IMR-90 (cell line): ENCODE measurements at regions not wholly inside any gene's neighbourhood (a gene's known extent, or its start where the extent isn't known, plus 50 kb on each side); places are given as distances from the start of the nearest gene placed in this dataset.

Experiments used
- ATAC-seq: fragments of 200-7000 bp; cut with Tn5 transposase; 2 replicates; pipeline ENCODE4 v1.9.1; 2020; ENCODE audit warnings: low read depth, mild to moderate bottlenecking, moderate library complexity
- BruUV-seq: library from RNA; stranded (reverse); fragments of 400-500 nt; replicated peaks from 2 replicates; lab custom pipeline; 2021; lab: Mats Ljungman, UMichigan
- CTCF ChIA-PET: fragments of 300-600 bp; formaldehyde crosslinking; extraction: SDS; loops from one replicate; lab custom pipeline; 2021; ENCODE audit warnings: antibody characterized with exemption; lab: Yijun Ruan, JAX
- POLR2A ChIA-PET: fragments of 300-600 bp; sonication (Branson Sonifier 250); formaldehyde crosslinking; loops from one replicate; lab custom pipeline; 2022; ENCODE audit warnings: antibody characterized with exemption; ENCODE audit not compliant: unreplicated experiment; lab: Charles Lee
- DNase-seq: peaks from one replicate; pipeline ENCODE4 v3.0.0; 2013
- H2AFZ ChIP-seq: replicated peaks from 2 replicates; pipeline ENCODE3; 2013; ENCODE audit warnings: low read length, mild to moderate bottlenecking; ENCODE audit not compliant: poor library complexity
- H2AK5ac ChIP-seq: 2 replicates; pipeline ENCODE4 v1.6.1; 2013; ENCODE audit warnings: low read depth, low read length, inconsistent platforms
- H2AK9ac ChIP-seq: replicated peaks from 2 replicates; pipeline ENCODE3; 2013; ENCODE audit warnings: mild to moderate bottlenecking, low read depth, low read length, moderate library complexity; ENCODE audit not compliant: poor library complexity
- H2BK120ac ChIP-seq: 2 replicates; pipeline ENCODE4 v1.6.1; 2013; ENCODE audit warnings: low read depth, low read length, inconsistent platforms
- H2BK15ac ChIP-seq: 3 replicates; pipeline ENCODE4 v1.6.1; 2013; ENCODE audit warnings: low read depth, low read length, inconsistent platforms
- H2BK20ac ChIP-seq: 2 replicates; pipeline ENCODE4 v1.6.1; 2013; ENCODE audit warnings: low read depth, mild to moderate bottlenecking, inconsistent platforms, low read length, moderate library complexity
- H2BK5ac ChIP-seq: 2 replicates; pipeline ENCODE4 v1.6.1; 2013; ENCODE audit warnings: mild to moderate bottlenecking, low read depth, low read length, inconsistent platforms; ENCODE audit not compliant: poor library complexity, severe bottlenecking
- H3K14ac ChIP-seq: replicated peaks from 2 replicates; pipeline ENCODE4 v1.6.1; 2013; ENCODE audit warnings: low read depth, low read length, inconsistent platforms
- H3K18ac ChIP-seq: 2 replicates; pipeline ENCODE4 v1.6.1; 2013; ENCODE audit warnings: low read depth, low read length, control low read depth
- H3K23ac ChIP-seq: 2 replicates; pipeline ENCODE4 v1.6.1; 2013; ENCODE audit warnings: low read depth, low read length, inconsistent platforms
- H3K27ac ChIP-seq: 2 replicates; pipeline ENCODE4 v1.5.1; 2013; ENCODE audit warnings: mild to moderate bottlenecking, control low read depth, low read length; ENCODE audit not compliant: insufficient read depth
- H3K27me3 ChIP-seq: 2 replicates; pipeline ENCODE4 v1.6.1; 2013; ENCODE audit warnings: low read length; ENCODE audit not compliant: control insufficient read depth, insufficient read depth
- H3K36me3 ChIP-seq: 2 replicates; pipeline ENCODE4 v1.6.1; 2013; ENCODE audit warnings: low read length, mixed read lengths; ENCODE audit not compliant: control insufficient read depth, insufficient read depth
- H3K4ac ChIP-seq: 2 replicates; pipeline ENCODE4 v1.6.1; 2013; ENCODE audit warnings: low read depth, low read length, inconsistent platforms
- H3K4me1 ChIP-seq: 2 replicates; pipeline ENCODE4 v1.6.1; 2013; ENCODE audit warnings: low read length, mixed read lengths; ENCODE audit not compliant: control insufficient read depth, insufficient read depth
- H3K4me2 ChIP-seq: 2 replicates; pipeline ENCODE4 v1.6.1; 2013; ENCODE audit warnings: low read depth, mild to moderate bottlenecking, control low read depth, low read length, moderate library complexity
- H3K4me3 ChIP-seq: 2 replicates; pipeline ENCODE4 v1.5.1; 2013; ENCODE audit warnings: low read depth, mild to moderate bottlenecking, control low read depth, low read length, moderate library complexity; ENCODE audit not compliant: insufficient read depth
- H3K56ac ChIP-seq: 2 replicates; pipeline ENCODE4 v1.6.1; 2013; ENCODE audit warnings: low read length, inconsistent platforms; ENCODE audit not compliant: insufficient read depth; ENCODE audit errors: extremely low read depth
- H3K79me1 ChIP-seq, 2 experiments: 2 replicates each; pipeline ENCODE4 v1.6.1; 2013; ENCODE audit warnings: low read length in 2 of 2, inconsistent platforms in 1 of 2, low read depth in 1 of 2
- H3K9ac ChIP-seq: 2 replicates; pipeline ENCODE4 v1.6.1; 2013; ENCODE audit warnings: low read depth, low read length, control low read depth
- H3K9me1 ChIP-seq: 2 replicates; pipeline ENCODE4 v1.6.1; 2013; ENCODE audit warnings: low read length, inconsistent platforms; ENCODE audit not compliant: insufficient read depth
- H3K9me3 ChIP-seq: 2 replicates; pipeline ENCODE4 v1.6.1; 2013; ENCODE audit warnings: low read length; ENCODE audit not compliant: control insufficient read depth, insufficient read depth
- H4K20me1 ChIP-seq: 2 replicates; pipeline ENCODE4 v1.6.1; 2013; ENCODE audit warnings: low read length, inconsistent platforms; ENCODE audit not compliant: insufficient read depth
- H4K5ac ChIP-seq: 2 replicates; pipeline ENCODE4 v1.6.1; 2013; ENCODE audit warnings: mild to moderate bottlenecking, low read depth, low read length, control low read depth
- H4K8ac ChIP-seq, 2 experiments: 2 replicates each; pipeline ENCODE4 v1.6.1; 2013; ENCODE audit warnings: low read depth in 2 of 2, low read length in 2 of 2, control low read depth in 1 of 2, inconsistent platforms in 1 of 2
- H4K91ac ChIP-seq: 2 replicates; pipeline ENCODE4 v1.6.1; 2013; ENCODE audit warnings: low read depth, low read length, inconsistent platforms; ENCODE audit not compliant: insufficient read depth
- BHLHE40 ChIP-seq: fragments of 150-350 bp; IDR thresholded peaks from 2 replicates; pipeline ENCODE4 v1.6.1; 2016; ENCODE audit warnings: mild to moderate bottlenecking, low read depth, low read length
- ELK1 ChIP-seq: fragments of 150-350 bp; IDR thresholded peaks from 2 replicates; pipeline ENCODE4 v1.6.1; 2016; ENCODE audit warnings: low read depth, mild to moderate bottlenecking, low read length, moderate library complexity, borderline replicate concordance
- FOS ChIP-seq: fragments of 150-350 bp; IDR thresholded peaks from 2 replicates; pipeline ENCODE4 v1.6.1; 2016; ENCODE audit warnings: low read depth, low read length
- MAFK ChIP-seq: IDR thresholded peaks from 2 replicates; pipeline ENCODE4 v1.6.1; 2012; ENCODE audit warnings: low read depth, low read length, improper control_type of control experiment
- MAZ ChIP-seq: IDR thresholded peaks from 2 replicates; pipeline ENCODE4 v1.6.1; 2012; ENCODE audit warnings: low read depth, mild to moderate bottlenecking, low read length, improper control_type of control experiment, moderate library complexity, borderline replicate concordance
- POLR2A ChIP-seq: IDR thresholded peaks from 2 replicates; pipeline ENCODE4 v1.6.1; 2012; ENCODE audit warnings: mild to moderate bottlenecking, low read depth, low read length
- RAD21 ChIP-seq: IDR thresholded peaks from 2 replicates; pipeline ENCODE4 v1.6.1; 2012; ENCODE audit warnings: low read length, improper control_type of control experiment
- RCOR1 ChIP-seq: IDR thresholded peaks from 2 replicates; pipeline ENCODE4 v1.6.1; 2012; ENCODE audit warnings: mild to moderate bottlenecking, low read length, improper control_type of control experiment; ENCODE audit not compliant: insufficient replicate concordance
- RFX5 ChIP-seq: IDR thresholded peaks from 2 replicates; pipeline ENCODE4 v1.8.0; 2012; ENCODE audit warnings: low read depth, mild to moderate bottlenecking, low read length, moderate library complexity
- USF2 ChIP-seq: fragments of 150-350 bp; IDR thresholded peaks from 2 replicates; pipeline ENCODE4 v1.6.1; 2017; ENCODE audit warnings: mild to moderate bottlenecking, antibody characterized with exemption, low read length, low read depth
- WGBS, 2 experiments: methylation state at CpG; one replicate each; pipeline versions ENCODE4 v1.1.5 to v1.1.7; 2013; ENCODE audit warnings: missing lambda C conversion rate in 2 of 2; ENCODE audit not compliant: insufficient read length in 1 of 2; ENCODE audit errors: extremely low coverage in 2 of 2; 5-methylcytosine and 5-hydroxymethylcytosine counted together
- dilution Hi-C: fragments of 300-500 bp; cut with HindIII; formaldehyde crosslinking; loops from one replicate; pipeline ENCODE4 v1.14.3; 2018; ENCODE audit warnings: low sequenced_read_pairs; ENCODE audit not compliant: unreplicated experiment
- in situ Hi-C: fragments of 300-500 bp; cut with MboI; formaldehyde crosslinking; loops from 3 replicates; pipeline ENCODE4 v1.14.3; 2019; ENCODE audit warnings: low sequenced_read_pairs, inconsistent platforms, mixed read lengths
- intact Hi-C: fragments of 100-400 bp; cut with micrococcal nuclease; formaldehyde crosslinking; loops from 2 replicates; pipeline ENCODE4 v1.10.0; 2022

DNA sequence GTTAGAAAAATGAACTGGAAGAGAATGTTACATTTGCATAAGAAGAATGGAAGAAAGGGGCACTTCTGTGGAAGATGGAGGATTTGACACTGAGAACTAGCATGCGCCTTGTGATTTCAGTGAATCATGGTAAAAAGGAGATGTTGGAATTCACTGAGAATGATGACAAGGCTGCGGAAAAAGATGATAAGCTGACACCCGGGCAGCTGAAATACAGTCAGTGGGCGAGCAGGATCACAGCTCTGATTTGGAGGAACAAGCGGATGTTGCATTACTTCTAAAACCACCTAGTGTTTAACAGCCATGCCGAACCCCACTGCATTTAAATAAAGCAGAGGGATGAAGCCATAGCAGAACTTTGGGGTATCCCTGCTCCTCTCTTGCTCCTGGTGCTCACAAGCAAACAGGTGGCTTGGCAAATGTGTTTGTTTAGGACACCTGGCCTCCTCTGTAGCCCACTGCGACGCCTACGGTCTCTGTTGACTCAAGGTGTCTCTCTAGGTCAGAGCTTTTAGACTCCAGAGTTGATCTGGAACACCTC lies 134.9 kb downstream of the NDUFA10 start:
- intact Hi-C loops = no loop called here
- no TSS peak for BruUV-seq

More for the DNA sequence above, 134.9 kb downstream of the NDUFA10 start:
- Histone ChIP-seq H3K23ac (no peak overlapping the region), H3K4me3 (no peak overlapping the region), H4K8ac (no peak overlapping the region), H3K4me2 (no peak overlapping the region), H4K91ac (no peak overlapping the region), H3K79me1 (no peaks in the 10 kb centered on the region), H3K9me3 (0 out of 2 replicates have a peak, but pooled peaks cover 4% of the 10 kb centered on the region), H3K9ac (no peak overlapping the region), H3K27ac (no peak overlapping the region), H2AK9ac (no peak overlapping the region), H2BK120ac (no peak overlapping the region), H2BK20ac (no peak overlapping the region), H4K5ac (no peak overlapping the region), H3K4me1 (no peaks in the 10 kb centered on the region), H3K14ac (no peak overlapping the region), H2BK15ac (no peak overlapping the region), H3K56ac (no peak overlapping the region), H2AK5ac (no peak overlapping the region), H3K18ac (no peak overlapping the region), H3K27me3 (no peaks in the 10 kb centered on the region), H3K9me1 (no peaks in the 10 kb centered on the region), H4K20me1 (no peaks in the 10 kb centered on the region), H2AFZ (no peak overlapping the region), H3K4ac (no peak overlapping the region), H3K36me3 (no peaks in the 10 kb centered on the region), H2BK5ac (no peak overlapping the region)
- WGBS, 2 experiments = no CpG with 5 or more reads among the region's 9 CpGs
- no peak for ATAC-seq
- dilution Hi-C loops (no loop called here), in situ Hi-C loops (no loop called here)
- CTCF ChIA-PET = no interaction called here
- DNase-seq = no peak
- POLR2A ChIA-PET = no interaction called here
- no peak for TF ChIP-seq USF2
- no peak for TF ChIP-seq RCOR1
- no peak for TF ChIP-seq RAD21
- TF ChIP-seq FOS = no peak
- no peak for TF ChIP-seq BHLHE40
- TF ChIP-seq MAFK = no peak
- no peak for TF ChIP-seq ELK1
- TF ChIP-seq POLR2A = no peak
- no peak for TF ChIP-seq MAZ
- TF ChIP-seq RFX5 = no peak
